PFSK-1 (cell line): ENCODE measurements at regions not wholly inside any gene's neighbourhood (a gene's known extent, or its start where the extent isn't known, plus 50 kb on each side); places are given as distances from the start of the nearest gene placed in this dataset.

Source experiments
- FOXP2 ChIP-seq: optimal IDR thresholded peaks from 2 replicates; pipeline ENCODE3; 2011; ENCODE audit warnings: borderline replicate concordance, control low read depth, inconsistent platforms; ENCODE audit not compliant: insufficient read depth; ENCODE audit errors: extremely low read length, extremely low read depth
- POLR2AphosphoS5 ChIP-seq: IDR thresholded peaks from 2 replicates; pipeline ENCODE4 v1.6.1; 2012; ENCODE audit warnings: low read depth, mild to moderate bottlenecking, control low read depth, low read length, moderate library complexity
- REST ChIP-seq, 2 experiments: IDR thresholded peaks; 2 replicates each; pipeline versions ENCODE4 v1.6.1 to v1.8.0; 2011 to 2012; ENCODE audit warnings: low read depth in 2 of 2, low read length in 2 of 2, control low read depth in 1 of 2, inconsistent platforms in 1 of 2, mild to moderate bottlenecking in 1 of 2, moderate library complexity in 1 of 2; ENCODE audit not compliant: insufficient read depth in 1 of 2
- SIN3A ChIP-seq: IDR thresholded peaks from 2 replicates; pipeline ENCODE4 v1.6.1; 2012; ENCODE audit warnings: mild to moderate bottlenecking, low read length, moderate library complexity, borderline replicate concordance; ENCODE audit not compliant: insufficient read depth
- TAF1 ChIP-seq: IDR thresholded peaks from 2 replicates; pipeline ENCODE4 v1.6.1; 2012; ENCODE audit warnings: low read length, control low read depth, borderline replicate concordance; ENCODE audit not compliant: insufficient read depth

GRCh38 chr10:4749271-4749574 lies 76.8 kb upstream of the AKR1E2 start:
- no peak for TF ChIP-seq FOXP2
- no peak for TF ChIP-seq TAF1

- TF ChIP-seq FOXP2 (no peak), POLR2AphosphoS5 (no peak), TAF1 (no peak)
Observed at GRCh38 chr10:4748491-4749270, 77.3 kb upstream of the AKR1E2 start.

GRCh38 chr10:4742217-4742616 lies 83.8 kb upstream of the AKR1E2 start:
- no peak for TF ChIP-seq REST (IDR thresholded peaks at IDR 0.05; ENCODE audit: insufficient read depth in 1 of 2, low read depth in 2 of 2, low read length in 2 of 2)
- no peak for TF ChIP-seq SIN3A
- TF ChIP-seq TAF1, result no peak
- TF ChIP-seq POLR2AphosphoS5, result no peak
- no peak for TF ChIP-seq FOXP2

GRCh38 chr10:4740471-4740870 lies 85.5 kb upstream of the AKR1E2 start:
- TF ChIP-seq POLR2AphosphoS5 (no peak), REST (IDR thresholded peaks at IDR 0.05; ENCODE audit: insufficient read depth in 1 of 2, low read depth in 2 of 2, low read length in 2 of 2) (no peak), SIN3A (no peak), FOXP2 (no peak), TAF1 (no peak)

GRCh38 chr10:4736608-4737007 lies 89.4 kb upstream of the AKR1E2 start:
- TF ChIP-seq TAF1 (no peak), SIN3A (no peak), REST (IDR thresholded peaks at IDR 0.05; ENCODE audit: insufficient read depth in 1 of 2, low read depth in 2 of 2, low read length in 2 of 2) (no peak)

- TF ChIP-seq REST (IDR thresholded peaks at IDR 0.05; ENCODE audit: insufficient read depth in 1 of 2, low read depth in 2 of 2, low read length in 2 of 2) (no peak), POLR2AphosphoS5 (no peak), FOXP2 (no peak)
Observed at GRCh38 chr10:4736183-4736582, 89.8 kb upstream of the AKR1E2 start.
